ENCODE measurements at regions not wholly inside any gene's neighbourhood (a gene's known extent, or its start where the extent isn't known, plus 50 kb on each side); places are given as distances from the start of the nearest gene placed in this dataset.

DNA sequence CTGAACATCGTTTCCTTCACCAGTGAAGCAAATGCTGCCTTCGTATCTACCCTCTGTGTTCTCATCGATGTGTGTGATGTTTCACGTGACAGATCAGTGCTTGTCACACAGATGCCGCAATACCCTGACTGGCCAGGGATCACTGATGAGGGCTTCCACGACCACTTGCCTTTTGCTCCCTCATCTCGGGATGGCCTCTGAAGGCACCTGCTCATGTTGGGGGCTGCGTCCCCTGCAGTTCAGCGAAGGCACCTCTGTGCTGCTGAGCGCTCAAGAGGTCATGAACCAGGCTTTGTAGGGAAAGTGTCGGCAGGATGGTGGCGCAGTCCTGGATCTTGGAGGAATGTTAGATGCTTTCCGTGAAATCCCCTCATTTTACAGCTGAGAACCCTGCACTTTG lies 79.2 kb upstream of the KLF13 start:
- H3K27ac Mint-ChIP-seq = no peak overlapping the region
- no peak for ATAC-seq
- DNase-seq (ENCODE audit: low spot score in 2 of 2) = no peak
- no peaks in the 10 kb centered on the region for H3K36me3 Mint-ChIP-seq
- H3K9me3 Mint-ChIP-seq = peaks cover 0 to 5% of the 10 kb centered on the region in 2 donors

DNA sequence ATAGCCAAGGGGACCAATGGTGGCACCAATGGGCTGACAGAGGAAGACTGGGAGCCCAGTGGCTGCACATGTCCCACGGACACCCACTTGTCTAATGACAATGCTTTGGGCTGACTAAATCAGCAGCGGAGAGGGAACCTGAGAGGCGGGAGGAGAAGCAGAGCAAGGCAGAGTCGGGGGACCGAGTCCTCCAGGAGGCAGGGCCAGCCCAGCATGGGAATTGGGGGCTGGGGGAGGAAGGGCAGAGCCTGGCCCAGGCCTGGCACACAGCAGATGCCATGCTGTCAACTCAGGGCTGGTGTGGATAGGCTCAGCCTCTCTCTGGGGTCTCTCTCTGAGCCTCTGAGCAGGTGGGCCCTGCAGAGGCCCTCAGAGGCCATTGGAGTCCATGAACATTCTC lies 78.4 kb upstream of the KLF13 start:
- Mint-ChIP-seq H3K9me3 (peaks cover 0 to 5% of the 10 kb centered on the region in 2 donors), H3K27ac (no peak overlapping the region), H3K36me3 (no peaks in the 10 kb centered on the region)
- DNase-seq (ENCODE audit: low spot score in 2 of 2) (no peak), ATAC-seq (no peak)

DNA sequence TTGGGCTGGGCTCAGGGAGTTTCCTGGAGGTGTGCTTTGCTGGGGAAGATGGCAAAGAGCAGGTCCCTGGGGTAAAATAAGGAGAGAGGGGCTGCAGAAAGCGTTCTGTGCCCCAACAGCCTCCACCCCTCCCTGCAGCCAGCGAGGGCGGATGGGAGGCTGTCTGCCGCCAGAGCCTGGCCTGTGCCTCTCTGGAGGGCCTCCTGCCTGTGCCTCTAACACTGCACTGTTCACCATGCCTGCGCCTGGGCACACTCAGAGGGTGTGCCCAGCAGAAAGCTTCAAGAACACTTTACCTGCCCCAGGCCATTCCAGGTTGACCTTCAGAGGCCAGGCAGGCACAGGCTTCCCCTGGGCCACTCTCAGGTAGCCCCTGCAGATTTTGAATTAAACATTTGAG lies 77.7 kb upstream of the KLF13 start:
- Mint-ChIP-seq H3K36me3 (no peaks in the 10 kb centered on the region), H3K9me3 (peaks cover 0 to 4% of the 10 kb centered on the region in 2 donors), H3K27ac (no peak overlapping the region)
- ATAC-seq (no peak), DNase-seq (ENCODE audit: low spot score in 2 of 2) (no peak)

DNA sequence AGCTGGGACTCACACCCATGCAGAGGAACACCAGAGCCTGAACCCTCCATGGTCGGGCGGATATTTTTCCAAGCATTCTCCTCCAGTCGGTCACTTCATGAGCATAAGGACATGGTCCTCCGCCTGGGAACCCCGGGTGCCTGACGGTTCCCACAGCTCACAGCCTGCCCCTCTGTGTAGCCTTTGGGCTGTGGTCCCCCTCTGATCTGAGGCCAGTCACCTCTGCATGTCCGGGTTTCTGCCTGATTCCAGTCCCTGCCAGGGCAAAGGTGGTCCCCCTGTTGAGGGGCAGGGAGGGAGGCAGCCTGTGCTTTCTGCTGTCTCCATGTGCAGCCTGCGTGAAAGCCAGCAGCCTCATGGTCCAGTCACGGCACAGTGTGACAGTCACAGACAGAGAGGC lies 76.6 kb upstream of the KLF13 start:
- Mint-ChIP-seq H3K36me3 (no peaks in the 10 kb centered on the region), H3K27ac (no peak overlapping the region), H3K9me3 (no peaks in the 10 kb centered on the region)
- no peak for ATAC-seq
- no peak for DNase-seq (ENCODE audit: low spot score in 2 of 2)

DNA sequence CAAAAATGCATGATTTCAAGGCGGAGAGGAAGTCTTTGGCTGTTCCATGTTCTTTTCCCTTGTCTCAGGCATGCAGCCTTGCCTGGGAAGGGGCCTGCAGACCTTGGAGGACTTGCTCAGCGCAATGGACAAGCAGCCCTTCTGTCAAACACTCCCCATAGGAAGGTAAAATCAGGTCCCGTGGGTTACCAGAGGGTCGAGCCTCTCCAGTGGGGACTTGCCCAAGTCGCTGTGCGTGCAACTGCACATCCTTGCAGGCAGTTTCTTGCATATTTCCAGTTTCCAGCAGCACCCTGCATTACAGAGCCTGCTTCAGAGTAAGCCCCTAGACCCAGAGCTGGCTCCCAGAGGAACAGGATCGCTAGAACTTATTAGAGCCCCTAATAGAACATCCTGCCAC lies 75.5 kb upstream of the KLF13 start:
- ATAC-seq (no peak), DNase-seq (ENCODE audit: low spot score in 2 of 2) (no peak)
- H3K9me3 Mint-ChIP-seq = no peaks in the 10 kb centered on the region
- no peak overlapping the region for H3K27ac Mint-ChIP-seq
- H3K36me3 Mint-ChIP-seq = no peaks in the 10 kb centered on the region

DNA sequence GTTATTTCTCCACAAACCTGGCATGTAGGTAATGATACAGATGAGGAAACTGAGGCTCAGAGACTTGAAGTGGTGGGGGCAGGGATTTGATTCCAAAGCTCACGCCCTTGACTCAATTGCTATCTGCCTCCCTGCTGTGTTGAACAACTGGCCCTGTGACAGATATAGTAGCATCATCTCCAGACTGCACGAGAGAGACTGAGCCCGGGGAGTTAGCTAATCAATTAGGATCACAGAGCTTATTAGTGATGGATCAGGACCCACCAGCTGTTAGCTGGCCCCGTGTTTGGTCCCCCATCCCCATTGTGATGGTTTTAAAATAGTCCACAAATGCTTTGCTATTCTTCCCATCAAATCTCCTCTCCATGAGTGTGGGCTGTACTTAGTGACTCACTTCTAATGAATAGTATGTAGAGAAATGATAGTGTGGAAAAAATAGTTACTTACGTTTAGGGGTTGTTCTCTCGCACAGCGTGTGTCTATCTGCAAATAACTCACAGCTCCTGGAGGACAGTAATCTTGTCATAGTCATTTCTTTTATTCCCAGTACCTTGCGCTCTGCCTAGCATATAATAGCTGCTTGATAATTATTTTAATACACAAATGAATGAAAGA lies 74.4 kb upstream of the KLF13 start:
- Mint-ChIP-seq H3K9me3 (no peaks in the 10 kb centered on the region), H3K27ac (no peak overlapping the region), H3K36me3 (no peaks in the 10 kb centered on the region)
- no peak for ATAC-seq
- no peak for DNase-seq (ENCODE audit: low spot score in 2 of 2)

DNA sequence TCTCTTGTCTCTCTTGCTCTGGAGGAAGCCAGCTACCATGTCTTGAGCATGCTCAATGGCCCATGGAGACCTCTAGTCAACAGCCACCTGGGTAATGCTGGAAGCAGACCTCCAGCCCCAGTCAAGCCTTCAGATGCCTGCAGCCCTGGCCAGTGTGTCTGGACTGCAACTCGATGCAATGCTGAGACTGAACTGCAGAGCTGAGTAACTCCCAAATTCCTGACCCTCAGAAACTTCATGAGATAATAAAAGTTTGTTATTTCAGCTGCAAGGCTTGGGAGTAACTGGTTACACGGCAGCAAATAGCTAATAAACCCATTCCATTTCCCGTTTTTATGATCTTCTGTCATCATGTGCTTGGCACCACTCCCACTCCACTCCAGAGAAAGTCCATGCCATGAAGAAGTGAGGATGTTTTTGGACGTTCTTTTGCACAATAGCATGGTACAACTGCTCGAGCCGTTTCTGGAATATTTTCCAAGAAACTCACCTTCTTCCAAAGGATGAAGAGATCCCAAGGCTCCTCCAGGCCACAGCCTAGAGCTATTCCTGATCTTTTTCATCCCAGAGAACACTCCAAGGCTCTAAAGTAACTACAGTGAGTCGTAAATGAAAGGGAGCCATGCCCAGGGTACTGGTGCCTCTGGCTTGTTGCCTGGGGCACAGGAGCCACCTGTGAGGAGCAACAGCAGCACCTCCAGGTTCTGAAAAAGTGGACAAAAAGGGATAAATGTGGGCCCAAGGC lies 72.0 kb upstream of the KLF13 start:
- no peaks in the 10 kb centered on the region for H3K36me3 Mint-ChIP-seq

DNA sequence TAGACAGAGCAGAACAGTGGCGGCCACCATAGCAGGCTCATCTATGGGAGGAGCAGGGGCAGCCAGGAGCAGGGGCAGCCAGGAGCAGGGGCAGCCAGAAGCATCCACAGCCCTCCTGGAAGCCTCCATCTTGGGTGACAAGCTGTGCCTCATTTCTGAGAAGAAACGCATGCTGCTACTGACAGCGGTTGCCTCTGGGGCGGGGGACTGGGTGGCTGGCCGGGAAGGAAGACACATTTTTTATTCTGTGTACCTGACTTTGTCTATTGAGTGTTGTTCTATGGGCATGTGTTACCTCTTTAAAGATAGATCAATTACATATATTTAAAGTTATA lies 71.5 kb upstream of the KLF13 start:
- Mint-ChIP-seq H3K36me3 (no peaks in the 10 kb centered on the region), H3K9me3 (peaks cover 3 to 4% of the 10 kb centered on the region in 2 donors), H3K27ac (no peak overlapping the region)
- no peak for ATAC-seq
- no peak for DNase-seq (ENCODE audit: low spot score in 2 of 2)

More for the DNA sequence above, 72.0 kb upstream of the KLF13 start:
- no peak for DNase-seq (ENCODE audit: low spot score in 2 of 2)
- Mint-ChIP-seq H3K27ac (no peak overlapping the region), H3K9me3 (peaks cover 3 to 4% of the 10 kb centered on the region in 2 donors)
- no peak for ATAC-seq

DNA sequence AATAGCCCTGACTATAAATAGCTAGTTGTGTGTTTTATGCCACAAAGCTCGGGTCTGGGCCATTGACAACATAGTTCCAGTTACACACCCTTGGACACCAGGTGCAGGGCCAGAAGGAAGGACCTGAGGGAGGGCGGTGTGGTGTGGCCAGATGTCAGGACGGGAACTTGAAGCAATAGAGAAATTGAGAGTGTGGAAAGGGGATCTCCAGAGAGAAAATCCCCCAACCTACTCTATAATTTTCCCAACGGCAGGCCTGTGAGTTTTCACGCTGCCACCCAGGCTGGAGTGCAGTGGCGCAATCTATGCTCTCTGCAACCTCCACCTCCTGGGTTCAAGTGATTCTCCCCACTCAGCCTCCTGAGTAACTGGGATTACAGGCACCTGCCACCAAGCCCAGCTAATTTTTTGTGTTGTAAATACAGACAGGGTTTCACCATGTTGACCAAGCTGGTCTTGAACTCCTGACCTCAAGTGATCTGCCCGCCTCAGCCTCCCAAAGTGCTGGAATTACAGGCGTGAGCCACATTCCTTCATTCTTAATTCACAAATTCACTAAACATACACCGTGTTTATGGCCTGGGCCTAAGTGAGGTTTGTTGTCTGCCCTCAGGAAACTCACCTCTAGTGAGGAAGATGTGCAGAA lies 70.8 kb upstream of the KLF13 start:
- Mint-ChIP-seq H3K36me3 (no peaks in the 10 kb centered on the region), H3K27ac (no peak overlapping the region), H3K9me3 (peaks cover 3 to 4% of the 10 kb centered on the region in 2 donors)
- DNase-seq (ENCODE audit: low spot score in 2 of 2) (no peak), ATAC-seq (no peak)

DNA sequence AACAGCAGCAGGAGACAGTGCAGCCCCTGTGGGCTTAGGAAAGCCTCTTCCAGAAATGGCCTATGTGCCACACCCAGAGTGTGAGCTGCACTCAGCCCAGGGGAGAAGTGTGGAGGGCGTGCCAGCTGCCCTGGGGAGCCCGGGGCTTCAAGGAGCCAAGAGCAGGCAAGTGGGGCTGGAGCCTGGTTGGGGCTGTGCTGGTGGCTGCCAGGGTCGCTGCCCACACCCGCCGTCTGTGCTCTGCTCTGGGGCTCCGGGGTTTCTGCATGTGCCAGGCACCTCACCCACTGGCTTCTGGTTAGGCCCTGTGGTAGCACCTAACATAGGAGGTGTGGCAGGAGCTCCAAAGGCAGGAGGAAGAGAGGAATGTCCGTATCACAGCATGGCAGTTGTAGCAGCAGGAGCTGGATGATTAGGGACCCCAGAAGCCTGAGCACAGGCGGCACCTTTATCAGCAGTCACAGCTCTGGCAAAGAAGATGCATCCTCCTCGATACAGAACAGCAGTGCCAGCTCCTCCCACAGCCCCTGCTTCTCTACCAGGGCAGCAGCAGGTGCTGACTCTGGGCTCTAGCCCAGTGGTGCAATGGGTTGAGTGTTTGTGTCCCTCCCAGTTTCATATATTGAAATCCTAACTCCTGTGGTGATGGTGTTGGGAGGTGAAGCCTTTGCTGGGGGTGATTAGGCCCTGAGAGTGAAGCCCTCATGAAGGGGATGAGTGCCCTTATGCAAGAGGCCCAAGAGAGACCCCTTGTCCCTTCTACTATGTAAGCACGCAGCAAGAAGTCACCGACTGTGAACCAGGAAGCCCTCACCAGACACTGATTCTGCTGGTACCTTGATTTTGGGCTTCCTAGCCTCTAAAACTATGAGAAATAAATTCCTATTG lies 70.0 kb upstream of the KLF13 start:
- DNase-seq (ENCODE audit: low spot score in 2 of 2) (no peak), ATAC-seq (peak; percentile 18 to 33)
- Mint-ChIP-seq H3K27ac (no peak overlapping the region), H3K9me3 (peaks cover 3 to 4% of the 10 kb centered on the region in 2 donors), H3K36me3 (no peaks in the 10 kb centered on the region)

DNA sequence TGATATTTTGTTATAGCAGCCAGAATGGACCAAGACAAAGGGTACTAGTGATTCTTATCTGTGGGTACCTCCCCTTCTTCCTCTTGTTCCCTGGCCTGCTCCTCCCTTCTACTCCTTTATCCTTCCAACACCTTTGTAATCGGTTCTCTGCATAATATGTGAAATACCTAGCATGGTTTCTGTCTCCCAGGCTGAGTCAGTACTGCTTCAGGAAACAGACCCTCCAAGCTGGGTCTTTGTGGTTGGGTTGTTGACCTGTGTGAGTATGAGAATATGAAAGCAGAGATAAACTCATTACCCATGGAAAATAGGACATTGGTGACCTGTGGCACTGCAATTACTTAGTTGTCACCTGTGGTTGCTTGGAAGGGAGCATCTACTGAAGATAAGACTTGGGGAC lies 69.3 kb upstream of the KLF13 start:
- Mint-ChIP-seq H3K27ac (no peak overlapping the region), H3K36me3 (no peaks in the 10 kb centered on the region), H3K9me3 (peaks cover 3 to 4% of the 10 kb centered on the region in 2 donors)
- ATAC-seq = peak in 1 of 2 donors; percentile 54
- no peak for DNase-seq (ENCODE audit: low spot score in 2 of 2)

DNA sequence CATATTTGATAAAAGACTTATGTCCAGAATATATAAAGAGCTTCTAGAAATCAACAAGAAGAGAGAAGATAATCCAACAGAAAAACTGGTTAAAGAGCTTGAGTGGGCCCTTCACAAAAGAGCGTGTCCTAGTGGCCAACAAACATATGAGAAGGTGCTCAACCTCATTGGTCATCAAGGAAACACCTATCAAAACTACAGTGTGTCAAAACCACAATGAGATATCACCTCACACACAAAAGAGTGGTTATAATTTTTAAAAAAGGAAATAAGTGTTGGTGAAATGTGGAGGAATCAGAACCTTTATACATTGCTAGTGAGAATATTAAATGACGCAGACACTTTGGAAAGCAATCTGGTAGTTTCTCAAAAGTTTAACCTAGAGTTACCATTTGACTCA lies 68.4 kb upstream of the KLF13 start:
- ATAC-seq = no peak

DNA sequence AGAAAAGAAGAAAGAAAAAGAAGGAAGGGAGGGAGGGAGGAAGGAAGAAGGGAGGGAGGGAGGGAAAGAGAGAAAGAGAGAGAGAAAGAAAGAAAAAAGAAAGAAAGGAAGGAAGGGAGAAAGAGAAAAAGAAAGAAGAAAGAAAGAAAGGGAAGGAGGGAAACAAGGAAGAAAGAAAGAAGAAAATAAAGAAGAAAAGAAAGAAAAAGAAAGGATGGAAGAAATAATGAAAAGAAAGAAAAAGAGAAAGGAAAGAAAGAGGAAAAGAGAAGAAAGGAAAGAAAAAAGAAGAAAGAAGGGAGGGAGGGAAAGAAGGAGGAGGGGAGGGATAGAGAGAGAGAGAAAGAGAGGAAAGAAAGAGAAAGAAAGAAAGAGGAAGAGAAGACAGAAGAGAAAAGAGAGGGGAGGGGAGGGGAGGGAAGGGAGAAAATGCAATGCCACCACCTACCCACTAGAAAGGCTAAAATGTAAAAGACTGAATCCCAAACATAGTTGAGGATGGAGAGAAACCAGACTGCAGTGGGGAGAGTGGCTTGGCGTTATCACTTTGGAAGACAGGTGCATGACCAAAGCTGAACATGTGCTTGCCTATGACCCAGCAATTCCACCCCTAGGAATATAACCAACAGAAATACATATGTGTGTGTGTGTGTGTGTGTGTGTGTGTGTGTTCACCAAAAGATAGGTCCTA lies 66.9 kb upstream of the KLF13 start:
- DNase-seq (ENCODE audit: low spot score in 2 of 2) (peak in 1 of 2 donors; percentile 4), ATAC-seq (no peak)
- peak overlapping the region in 1 of 2 donors; percentile 67 for H3K27ac Mint-ChIP-seq
- peaks cover 3 to 4% of the 10 kb centered on the region in 2 donors for H3K9me3 Mint-ChIP-seq
- no peaks in the 10 kb centered on the region for H3K36me3 Mint-ChIP-seq

More for the DNA sequence above, 68.4 kb upstream of the KLF13 start:
- no peak overlapping the region for H3K27ac Mint-ChIP-seq
- H3K36me3 Mint-ChIP-seq = no peaks in the 10 kb centered on the region
- peaks cover 3 to 4% of the 10 kb centered on the region in 2 donors for H3K9me3 Mint-ChIP-seq
- no peak for DNase-seq (ENCODE audit: low spot score in 2 of 2)

DNA sequence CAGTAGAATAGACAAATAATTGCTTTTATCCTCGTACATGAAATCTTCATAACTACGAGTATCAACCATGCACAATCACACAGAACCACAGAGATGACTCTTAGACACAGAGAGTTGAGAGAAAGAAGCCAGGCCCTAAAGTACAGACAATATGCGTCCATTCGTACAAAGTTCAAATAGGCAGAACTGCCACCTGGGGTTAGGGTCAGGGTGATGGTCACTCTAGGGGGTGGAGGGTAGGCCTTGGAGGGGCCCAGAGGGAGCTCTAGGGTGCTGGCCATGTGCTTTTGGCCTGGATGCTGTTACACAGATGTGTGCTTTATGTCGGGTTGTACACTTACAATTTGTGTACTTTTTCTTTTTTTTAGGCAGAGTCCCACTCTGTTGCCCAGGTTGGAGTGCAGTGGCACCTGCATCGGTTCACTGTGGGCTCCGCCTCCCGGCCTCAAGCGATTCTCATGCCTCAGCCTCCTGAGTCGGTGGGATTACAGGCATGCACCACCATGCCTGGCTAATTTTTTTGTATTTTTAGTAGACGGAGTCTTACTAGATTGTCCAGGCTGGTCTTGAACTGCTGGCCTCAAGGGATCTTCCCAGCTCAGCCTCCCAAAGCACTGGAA lies 65.9 kb upstream of the KLF13 start:
- Mint-ChIP-seq H3K9me3 (peaks cover 3 to 4% of the 10 kb centered on the region in 2 donors), H3K27ac (no peak overlapping the region), H3K36me3 (no peaks in the 10 kb centered on the region)
- no peak for ATAC-seq
- no peak for DNase-seq (ENCODE audit: low spot score in 2 of 2)

DNA sequence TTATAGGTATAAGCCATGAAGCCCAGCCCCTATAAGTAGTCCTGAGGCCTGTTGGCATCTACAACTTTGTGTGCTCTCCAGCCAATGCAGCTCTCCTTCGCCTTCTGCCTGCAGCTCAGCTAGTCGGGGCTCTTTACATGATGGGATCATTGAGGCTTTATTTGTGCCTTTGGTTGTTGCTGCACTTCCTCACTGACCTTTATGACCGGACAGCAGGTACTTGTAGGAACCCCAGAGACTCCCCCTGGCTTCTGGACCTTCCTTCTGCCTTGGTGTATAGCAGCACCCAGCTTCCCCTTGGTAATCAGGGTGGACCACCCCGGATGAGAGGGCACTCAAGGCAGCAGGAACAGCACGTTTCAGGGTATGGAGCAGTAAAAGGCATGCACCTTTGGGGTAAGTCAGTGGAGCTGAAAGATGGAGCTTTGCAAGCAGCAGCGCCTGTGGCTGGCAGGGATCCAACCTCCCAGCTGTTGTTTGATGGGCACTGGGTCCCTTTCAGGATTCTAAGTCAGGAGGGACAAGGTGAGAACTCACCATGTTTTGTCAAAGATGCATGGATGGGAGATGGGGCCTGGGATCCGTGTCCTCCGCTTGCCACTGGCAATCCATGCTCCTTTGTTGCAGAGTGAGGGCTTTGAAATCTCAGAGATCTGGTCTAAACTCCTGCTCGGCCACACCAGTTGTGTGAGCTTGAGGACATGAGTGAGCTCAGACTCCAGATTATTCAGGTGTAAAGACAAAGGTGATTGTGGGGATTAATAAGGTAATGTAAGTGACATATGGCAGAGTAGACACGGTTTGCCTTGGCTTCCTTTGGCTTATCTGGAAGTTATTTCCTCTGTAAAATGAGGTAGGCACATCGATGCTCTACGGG lies 65.1 kb upstream of the KLF13 start:
- H3K36me3 Mint-ChIP-seq = no peaks in the 10 kb centered on the region
- DNase-seq (ENCODE audit: low spot score in 2 of 2) = peak in 1 of 2 donors; percentile 37
- H3K27ac Mint-ChIP-seq = no peak overlapping the region
- peaks cover 3 to 4% of the 10 kb centered on the region in 2 donors for H3K9me3 Mint-ChIP-seq
- no peak for ATAC-seq
